Parathyroid adenoma (tissue), 2 donors: ENCODE measurements at regions not wholly inside any gene's neighbourhood (a gene's known extent, or its start where the extent isn't known, plus 50 kb on each side); places are given as distances from the start of the nearest gene placed in this dataset.

ENCODE experiments used
- H2AFZ ChIP-seq: fragments of 300-600 bp; sonication (generic); one replicate; pipeline ENCODE4 v1.7.0; 2017; ENCODE audit warnings: antibody characterized with exemption, mild to moderate bottlenecking
- H3K27ac ChIP-seq: fragments of 300-600 bp; sonication (generic); one replicate; pipeline ENCODE4 v1.7.0; 2017
- H3K27me3 ChIP-seq: fragments of 300-600 bp; sonication (generic); one replicate; pipeline ENCODE4 v1.7.0; 2017; ENCODE audit warnings: low read length; ENCODE audit not compliant: control insufficient read depth, insufficient read depth
- H3K36me3 ChIP-seq: fragments of 300-600 bp; sonication (generic); one replicate; pipeline ENCODE4 v1.7.0; 2017; ENCODE audit warnings: low read length; ENCODE audit not compliant: control insufficient read depth, insufficient read depth
- H3K4me1 ChIP-seq: fragments of 300-600 bp; sonication (generic); one replicate; pipeline ENCODE4 v1.7.0; 2017; ENCODE audit warnings: control low read depth
- H3K4me2 ChIP-seq: fragments of 300-600 bp; sonication (generic); one replicate; pipeline ENCODE4 v1.7.0; 2017; ENCODE audit warnings: low read length
- H3K4me3 ChIP-seq: fragments of 300-600 bp; sonication (generic); one replicate; pipeline ENCODE4 v1.7.0; 2017; ENCODE audit warnings: low read depth, low read length
- H3K79me2 ChIP-seq: fragments of 300-600 bp; sonication (generic); one replicate; pipeline ENCODE4 v1.7.0; 2017; ENCODE audit warnings: control low read depth
- H3K9ac ChIP-seq: fragments of 300-600 bp; sonication (generic); one replicate; pipeline ENCODE4 v1.7.0; 2017; ENCODE audit warnings: mild to moderate bottlenecking
- H3K9me3 ChIP-seq: fragments of 300-600 bp; sonication (generic); one replicate; pipeline ENCODE4 v1.7.0; 2017; ENCODE audit warnings: low read length; ENCODE audit not compliant: control insufficient read depth
- CTCF ChIP-seq: fragments of 300-600 bp; sonication (generic); IDR thresholded peaks from one replicate; pipeline ENCODE4 v1.7.0; 2017; ENCODE audit warnings: antibody characterized with exemption, mild to moderate bottlenecking
- donor health status: primary hyperparathyroidism.

GRCh38 chr2:239833269-239834109 lies 191.7 kb downstream of the NDUFA10 start:
- Histone ChIP-seq H3K9ac (no peak overlapping the region), H3K36me3 (no peaks in the 10 kb centered on the region), H2AFZ (no peak overlapping the region), H3K27ac (no peak overlapping the region), H3K79me2 (no peaks in the 10 kb centered on the region), H3K4me3 (no peak overlapping the region), H3K4me2 (no peak overlapping the region), H3K27me3 (no peaks in the 10 kb centered on the region), H3K9me3 (no peaks in the 10 kb centered on the region), H3K4me1 (peaks cover 8% of the 10 kb centered on the region)
- no peak for TF ChIP-seq CTCF

- H3K4me1 ChIP-seq, result peaks cover 8% of the 10 kb centered on the region
- no peaks in the 10 kb centered on the region for H3K36me3 ChIP-seq
- H3K27me3 ChIP-seq, result no peaks in the 10 kb centered on the region
- H3K79me2 ChIP-seq, result no peaks in the 10 kb centered on the region
- no peak overlapping the region for H3K27ac ChIP-seq
- no peaks in the 10 kb centered on the region for H3K9me3 ChIP-seq
- no peak overlapping the region for H3K4me3 ChIP-seq
- peak overlapping the region; percentile 60 for H2AFZ ChIP-seq
- no peak overlapping the region for H3K4me2 ChIP-seq
- no peak overlapping the region for H3K9ac ChIP-seq
- TF ChIP-seq CTCF, result no peak
These were observed 192.5 kb downstream of the NDUFA10 start for GRCh38 chr2:239832490-239833268.

- no peak for TF ChIP-seq CTCF
- H3K4me1 ChIP-seq, result peaks cover 8% of the 10 kb centered on the region
- H3K9me3 ChIP-seq, result no peaks in the 10 kb centered on the region
- no peak overlapping the region for H3K4me3 ChIP-seq
- H3K79me2 ChIP-seq, result no peaks in the 10 kb centered on the region
- no peaks in the 10 kb centered on the region for H3K27me3 ChIP-seq
- no peaks in the 10 kb centered on the region for H3K36me3 ChIP-seq
- H3K9ac ChIP-seq, result no peak overlapping the region
- no peak overlapping the region for H3K4me2 ChIP-seq
- peak overlapping the region; percentile 52 for H2AFZ ChIP-seq
- H3K27ac ChIP-seq, result peak overlapping the region; percentile 40
These were observed 193.2 kb downstream of the NDUFA10 start for GRCh38 chr2:239831861-239832489.

DNA sequence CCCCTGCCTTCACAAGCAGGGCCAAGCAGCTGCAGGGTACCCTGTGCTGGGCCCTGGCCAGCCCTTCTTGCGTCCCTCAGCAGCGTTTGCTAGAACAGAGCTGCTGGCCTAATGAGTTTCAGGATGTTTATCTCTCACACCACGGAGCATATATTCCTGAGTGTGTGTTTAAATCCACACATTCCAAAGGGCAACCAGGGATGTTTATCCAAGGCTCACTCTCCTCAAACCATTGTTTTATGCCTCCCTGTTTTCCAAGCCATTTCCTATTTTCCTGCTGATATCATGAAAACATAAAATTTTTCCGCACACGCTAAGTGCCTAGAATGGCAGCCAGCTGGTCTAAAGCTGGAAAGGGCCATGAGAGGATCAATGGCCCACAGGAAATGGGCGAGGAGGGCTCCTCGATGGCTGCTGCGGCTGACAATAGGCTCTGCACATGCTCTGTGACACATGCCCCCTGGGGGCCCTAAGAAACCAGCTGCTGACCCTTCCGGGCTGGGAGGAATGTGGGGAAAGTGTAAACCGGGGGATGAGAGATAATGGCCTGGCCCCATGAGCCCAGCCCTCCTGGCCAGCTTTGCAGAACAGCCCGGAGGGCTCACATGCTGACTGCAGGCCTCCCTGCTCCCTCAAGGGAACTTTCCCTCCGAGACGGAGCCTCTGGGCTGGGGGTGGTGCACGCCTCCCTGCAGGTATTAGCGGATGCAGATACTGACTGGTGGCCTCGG lies 194.0 kb downstream of the NDUFA10 start:
- H2AFZ ChIP-seq, result no peak overlapping the region
- no peak overlapping the region for H3K27ac ChIP-seq

More for the DNA sequence above, 194.0 kb downstream of the NDUFA10 start:
- Histone ChIP-seq H3K27me3 (no peaks in the 10 kb centered on the region), H3K4me1 (peaks cover 8% of the 10 kb centered on the region), H3K79me2 (no peaks in the 10 kb centered on the region), H3K4me3 (no peak overlapping the region), H3K36me3 (no peaks in the 10 kb centered on the region), H3K9ac (no peak overlapping the region), H3K4me2 (no peak overlapping the region), H3K9me3 (no peaks in the 10 kb centered on the region)
- no peak for TF ChIP-seq CTCF
